ENCODE measurements at regions not wholly inside any gene's neighbourhood (a gene's known extent, or its start where the extent isn't known, plus 50 kb on each side); places are given as distances from the start of the nearest gene placed in this dataset.

GRCh38 chr16:6095414-6095813, 997.8 kb upstream of the EEF2KMT start:
- TF ChIP-seq CTCF (IDR thresholded peaks at IDR 0.05; ENCODE audit: insufficient read depth, low read length, missing control alignments) = no peak
- no peak overlapping the region for H3K4me3 ChIP-seq (ENCODE audit: low read depth, low read length)
- DNase-seq (ENCODE audit: low read depth, low spot score) = no peak
- POLR2A ChIA-PET = no interaction called here
- CTCF ChIA-PET = no interaction called here

- CTCF ChIA-PET = no interaction called here
- no peak for TF ChIP-seq CTCF (IDR thresholded peaks at IDR 0.05; ENCODE audit: insufficient read depth, low read length, missing control alignments)
- no peak for DNase-seq (ENCODE audit: low read depth, low spot score)
- POLR2A ChIA-PET = no interaction called here
- no peak overlapping the region for H3K4me3 ChIP-seq (ENCODE audit: low read depth, low read length)
Observed at GRCh38 chr16:6091021-6091420, 993.4 kb upstream of the EEF2KMT start.

- CTCF ChIA-PET = interaction anchor here (1.3 kb wide), 1 partner anchor 16 kb away, joined by 3 read pairs; no protein-coding TSS in a partner anchor
- no peak overlapping the region for H3K4me3 ChIP-seq (ENCODE audit: low read depth, low read length)
- POLR2A ChIA-PET = no interaction called here
- DNase-seq (ENCODE audit: low read depth, low spot score) = no peak
- peak; percentile 21 for TF ChIP-seq CTCF (IDR thresholded peaks at IDR 0.05; ENCODE audit: insufficient read depth, low read length, missing control alignments)
Observed at GRCh38 chr16:6081320-6081976, 983.9 kb upstream of the EEF2KMT start.

GRCh38 chr16:6076631-6077030, 979.0 kb upstream of the EEF2KMT start:
- TF ChIP-seq CTCF (IDR thresholded peaks at IDR 0.05; ENCODE audit: insufficient read depth, low read length, missing control alignments) = no peak
- H3K4me3 ChIP-seq (ENCODE audit: low read depth, low read length) = no peak overlapping the region
- DNase-seq (ENCODE audit: low read depth, low spot score) = no peak
- ChIA-PET CTCF (no interaction called here), POLR2A (no interaction called here)

- H3K4me3 ChIP-seq (ENCODE audit: low read depth, low read length) = no peak overlapping the region
- no peak for DNase-seq (ENCODE audit: low read depth, low spot score)
- ChIA-PET CTCF (interaction anchor here (0.7 kb wide), 1 partner anchor 97 kb away, joined by 3 read pairs; no protein-coding TSS in a partner anchor), POLR2A (no interaction called here)
- TF ChIP-seq CTCF (IDR thresholded peaks at IDR 0.05; ENCODE audit: insufficient read depth, low read length, missing control alignments) = no peak
Observed at GRCh38 chr16:6068063-6068462, 970.5 kb upstream of the EEF2KMT start.

GRCh38 chr16:6066652-6067051, 969.1 kb upstream of the EEF2KMT start:
- no peak overlapping the region for H3K4me3 ChIP-seq (ENCODE audit: low read depth, low read length)
- CTCF ChIA-PET = no interaction called here
- DNase-seq (ENCODE audit: low read depth, low spot score) = no peak
- no peak for TF ChIP-seq CTCF (IDR thresholded peaks at IDR 0.05; ENCODE audit: insufficient read depth, low read length, missing control alignments)
- POLR2A ChIA-PET = no interaction called here

All from AG04449 (cell line).